AG09319 (cell line): ENCODE measurements at regions not wholly inside any gene's neighbourhood (a gene's known extent, or its start where the extent isn't known, plus 50 kb on each side); places are given as distances from the start of the nearest gene placed in this dataset.
A peak's percentile ranks its signal among the peaks of the same experiment; 100 is the strongest.

Experiments used
- DNase-seq: peaks from one replicate; pipeline ENCODE4 v3.0.0-alpha.2; 2010; ENCODE audit warnings: low read depth; ENCODE audit errors: extremely low read depth
- TF ChIP-seq, protein P1 (sequence below): IDR thresholded peaks from 2 replicates; pipeline ENCODE4 v1.5.1; 2011; ENCODE audit warnings: low read depth, mild to moderate bottlenecking, inconsistent platforms, low read length, moderate library complexity

- no peak for DNase-seq
- TF ChIP-seq, protein P1, sequence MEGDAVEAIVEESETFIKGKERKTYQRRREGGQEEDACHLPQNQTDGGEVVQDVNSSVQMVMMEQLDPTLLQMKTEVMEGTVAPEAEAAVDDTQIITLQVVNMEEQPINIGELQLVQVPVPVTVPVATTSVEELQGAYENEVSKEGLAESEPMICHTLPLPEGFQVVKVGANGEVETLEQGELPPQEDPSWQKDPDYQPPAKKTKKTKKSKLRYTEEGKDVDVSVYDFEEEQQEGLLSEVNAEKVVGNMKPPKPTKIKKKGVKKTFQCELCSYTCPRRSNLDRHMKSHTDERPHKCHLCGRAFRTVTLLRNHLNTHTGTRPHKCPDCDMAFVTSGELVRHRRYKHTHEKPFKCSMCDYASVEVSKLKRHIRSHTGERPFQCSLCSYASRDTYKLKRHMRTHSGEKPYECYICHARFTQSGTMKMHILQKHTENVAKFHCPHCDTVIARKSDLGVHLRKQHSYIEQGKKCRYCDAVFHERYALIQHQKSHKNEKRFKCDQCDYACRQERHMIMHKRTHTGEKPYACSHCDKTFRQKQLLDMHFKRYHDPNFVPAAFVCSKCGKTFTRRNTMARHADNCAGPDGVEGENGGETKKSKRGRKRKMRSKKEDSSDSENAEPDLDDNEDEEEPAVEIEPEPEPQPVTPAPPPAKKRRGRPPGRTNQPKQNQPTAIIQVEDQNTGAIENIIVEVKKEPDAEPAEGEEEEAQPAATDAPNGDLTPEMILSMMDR: no peak
These were observed 602.0 kb downstream of the EFNA5 start for GRCh38 chr5:107068782-107069181.

- TF ChIP-seq, protein P1: peak; percentile 11
- no peak for DNase-seq
These were observed 603.3 kb downstream of the EFNA5 start for GRCh38 chr5:107067395-107067794.

GRCh38 chr5:107063511-107063910 lies 607.2 kb downstream of the EFNA5 start:
- TF ChIP-seq, protein P1: no peak
- no peak for DNase-seq

DNA sequence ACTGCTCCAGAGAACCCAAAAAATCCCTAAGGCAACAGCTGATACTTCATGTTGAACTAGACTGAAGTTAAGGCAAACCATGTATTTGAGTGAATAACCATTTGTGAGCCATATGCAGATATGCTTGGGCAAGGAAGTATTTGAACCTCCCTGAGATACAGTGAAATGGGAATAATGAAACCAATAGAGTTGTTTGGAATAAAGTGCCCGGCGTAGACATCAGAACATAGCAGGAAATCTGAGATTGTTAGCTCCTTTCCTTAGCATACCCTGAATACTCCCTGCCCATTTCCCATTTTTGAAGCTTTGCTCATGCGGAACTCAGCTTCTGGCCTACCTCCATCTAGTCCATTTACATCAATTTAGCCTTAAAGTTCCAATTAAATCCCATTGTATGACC lies 611.9 kb downstream of the EFNA5 start:
- DNase-seq: no peak
- TF ChIP-seq, protein P1: no peak

DNA sequence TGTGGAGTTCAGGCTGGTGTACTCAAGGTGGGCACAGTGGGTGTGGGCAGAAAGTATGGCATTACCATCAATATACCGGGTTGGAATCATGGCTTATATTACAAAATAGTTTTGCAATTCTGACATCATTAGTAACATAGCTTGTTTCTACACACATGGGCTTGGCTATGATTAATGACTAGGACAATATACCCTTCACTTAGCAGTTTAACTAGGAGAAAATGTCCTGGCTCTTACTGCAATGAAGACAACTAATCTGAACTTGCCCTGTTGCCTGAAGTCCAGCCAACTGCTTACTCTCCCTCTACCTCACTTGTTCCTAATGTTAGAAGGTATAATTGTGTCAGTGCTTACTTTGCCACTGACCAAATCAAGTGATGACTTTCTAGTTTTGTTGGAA lies 612.5 kb downstream of the EFNA5 start:
- TF ChIP-seq, protein P1: no peak
- no peak for DNase-seq

- TF ChIP-seq, protein P1: no peak
- no peak for DNase-seq
These were observed 614.5 kb downstream of the EFNA5 start for GRCh38 chr5:107056278-107056677.

GRCh38 chr5:107047048-107047447 lies 623.7 kb downstream of the EFNA5 start:
- TF ChIP-seq, protein P1: no peak
- DNase-seq: no peak
